Naive thymus-derived CD4-positive, alpha-beta T cell (primary cell): ENCODE measurements at regions not wholly inside any gene's neighbourhood (a gene's known extent, or its start where the extent isn't known, plus 50 kb on each side); places are given as distances from the start of the nearest gene placed in this dataset.

ENCODE experiments used
- ATAC-seq: fragments of 150-1000 bp; cut with Tn5 transposase; 2 replicates; pipeline ENCODE4 v1.10.0; 2021; ENCODE audit warnings: mild to moderate bottlenecking, moderate library complexity
- CTCF ChIA-PET: fragments of 350-600 bp; sonication (Branson Sonifier 250); formaldehyde crosslinking; loops from one replicate; lab custom pipeline; 2021; ENCODE audit warnings: antibody characterized with exemption; lab: Charles Lee
- POLR2A ChIA-PET: fragments of 350-600 bp; sonication (Branson Sonifier 250); formaldehyde crosslinking; loops from one replicate; lab custom pipeline; 2021; ENCODE audit warnings: antibody characterized with exemption, inconsistent platforms; lab: Charles Lee
- DNase-seq, 9 donors: peaks; one replicate each; pipeline versions ENCODE4 v3.0.0 to v3.0.0-alpha.2; 2020 to 2022; ENCODE audit warnings: mixed read lengths in 1 of 9
- H3K27ac ChIP-seq: one replicate; pipeline ENCODE4 v1.7.0; 2013; ENCODE audit warnings: mild to moderate bottlenecking, low read depth, low read length, moderate library complexity
- H3K27me3 ChIP-seq, 2 donors: one replicate each; pipeline ENCODE4 v1.7.0; 2013; ENCODE audit warnings: low read length in 2 of 2, mild to moderate bottlenecking in 2 of 2, moderate library complexity in 2 of 2; ENCODE audit not compliant: control insufficient read depth in 2 of 2, insufficient read depth in 2 of 2
- H3K36me3 ChIP-seq, 3 experiments: 1 replicate in 2 of 3; 2 replicates in 1 of 3; pipeline ENCODE4 v1.7.0; 2013; ENCODE audit warnings: low read length in 3 of 3, mild to moderate bottlenecking in 3 of 3, moderate library complexity in 1 of 3; ENCODE audit not compliant: insufficient read depth in 3 of 3, control insufficient read depth in 2 of 3
- H3K4me1 ChIP-seq, 2 donors: one replicate each; pipeline ENCODE4 v1.7.0; 2013; ENCODE audit warnings: low read length in 2 of 2, mild to moderate bottlenecking in 2 of 2, moderate library complexity in 1 of 2; ENCODE audit not compliant: control insufficient read depth in 2 of 2, insufficient read depth in 2 of 2
- H3K4me3 ChIP-seq: 2 replicates; pipeline ENCODE4 v1.7.0; 2013; ENCODE audit warnings: mild to moderate bottlenecking, low read length
- H3K9me3 ChIP-seq, 3 experiments: 1 replicate in 2 of 3; 2 replicates in 1 of 3; pipeline ENCODE4 v1.7.0; 2013; ENCODE audit warnings: low read length in 3 of 3; ENCODE audit not compliant: control insufficient read depth in 2 of 3
- H3K27ac Mint-ChIP-seq, 9 donors: one replicate each; pipeline ENCODE4 v1.8.0; 2020 to 2022; ENCODE audit warnings: mixed read lengths in 9 of 9, mild to moderate bottlenecking in 8 of 9, moderate library complexity in 5 of 9, inconsistent platforms in 2 of 9
- H3K27me3 Mint-ChIP-seq, 5 donors: one replicate each; pipeline ENCODE4 v1.8.0; 2021 to 2022; ENCODE audit warnings: mixed read lengths in 5 of 5, mild to moderate bottlenecking in 1 of 5
- H3K36me3 Mint-ChIP-seq, 5 donors: one replicate each; pipeline ENCODE4 v1.8.0; 2020 to 2022; ENCODE audit warnings: mixed read lengths in 5 of 5, mild to moderate bottlenecking in 3 of 5, inconsistent platforms in 1 of 5
- H3K4me1 Mint-ChIP-seq, 7 donors: one replicate each; pipeline ENCODE4 v1.8.0; 2020 to 2022; ENCODE audit warnings: mixed read lengths in 7 of 7, mild to moderate bottlenecking in 3 of 7, inconsistent platforms in 1 of 7
- H3K4me3 Mint-ChIP-seq, 10 donors: one replicate each; pipeline ENCODE4 v1.8.0; 2020 to 2022; ENCODE audit warnings: mild to moderate bottlenecking in 10 of 10, mixed read lengths in 10 of 10, moderate library complexity in 6 of 10, inconsistent platforms in 2 of 10
- H3K9me3 Mint-ChIP-seq, 11 donors: one replicate each; pipeline ENCODE4 v1.8.0; 2020 to 2022; ENCODE audit warnings: mixed read lengths in 11 of 11, mild to moderate bottlenecking in 4 of 11, inconsistent platforms in 1 of 11, moderate library complexity in 1 of 11
- intact Hi-C, 2 donors: fragments of 100-400 bp; cut with micrococcal nuclease; formaldehyde crosslinking; loops; one replicate each; pipeline ENCODE4 v1.15.1; 2023

GRCh38 chr5:114054594-114054993 is 307.3 kb upstream of the KCNN2 start:
- Histone ChIP-seq H3K4me1 (no peaks in the 10 kb centered on the region), H3K27me3 (peaks cover 0 to 4% of the 10 kb centered on the region in 2 donors), H3K4me3 (no peak overlapping the region), H3K27ac (no peak overlapping the region), H3K36me3 (no peaks in the 10 kb centered on the region), H3K9me3 (no peaks in the 10 kb centered on the region)
- Mint-ChIP-seq H3K4me3 (no peak overlapping the region), H3K4me1 (no peaks in the 10 kb centered on the region), H3K27me3 (peaks cover 41 to 51% (median 49%) of the 10 kb centered on the region in 5 donors), H3K27ac (no peak overlapping the region), H3K36me3 (peaks cover 0 to 10% (median 0%) of the 10 kb centered on the region in 5 donors), H3K9me3 (peaks cover 0 to 14% (median 8%) of the 10 kb centered on the region in 11 donors)
- DNase-seq (no peak), ATAC-seq (no peak)
- ChIA-PET CTCF (no interaction called here), POLR2A (no interaction called here)
- intact Hi-C loops = no loop called here

- H3K36me3 ChIP-seq = no peaks in the 10 kb centered on the region
- H3K36me3 Mint-ChIP-seq = peaks cover 0 to 10% (median 0%) of the 10 kb centered on the region in 5 donors
- no peak for ATAC-seq
- H3K4me1 ChIP-seq = no peaks in the 10 kb centered on the region
- H3K4me3 ChIP-seq = no peak overlapping the region
- intact Hi-C loops = no loop called here
- peaks cover 0 to 4% of the 10 kb centered on the region in 2 donors for H3K27me3 ChIP-seq
- no peaks in the 10 kb centered on the region for H3K9me3 ChIP-seq
- ChIA-PET POLR2A (no interaction called here), CTCF (no interaction called here)
- H3K4me1 Mint-ChIP-seq = no peaks in the 10 kb centered on the region
- H3K9me3 Mint-ChIP-seq = peaks cover 0 to 14% (median 8%) of the 10 kb centered on the region in 11 donors
- DNase-seq = no peak
- no peak overlapping the region for H3K27ac ChIP-seq
- H3K4me3 Mint-ChIP-seq = no peak overlapping the region
- H3K27ac Mint-ChIP-seq = no peak overlapping the region
- peaks cover 41 to 52% (median 51%) of the 10 kb centered on the region in 5 donors for H3K27me3 Mint-ChIP-seq
Observed at GRCh38 chr5:114055318-114056184, 306.3 kb upstream of the KCNN2 start.

GRCh38 chr5:114056185-114056538 is 305.7 kb upstream of the KCNN2 start:
- Mint-ChIP-seq H3K27ac (no peak overlapping the region), H3K36me3 (peaks cover 0 to 10% (median 0%) of the 10 kb centered on the region in 5 donors), H3K27me3 (peaks cover 41 to 52% (median 51%) of the 10 kb centered on the region in 5 donors), H3K4me3 (no peak overlapping the region), H3K9me3 (peaks cover 0 to 14% (median 8%) of the 10 kb centered on the region in 11 donors), H3K4me1 (no peaks in the 10 kb centered on the region)
- intact Hi-C loops = no loop called here
- H3K27me3 ChIP-seq = peaks cover 0 to 4% of the 10 kb centered on the region in 2 donors
- no peaks in the 10 kb centered on the region for H3K4me1 ChIP-seq
- ATAC-seq (no peak), DNase-seq (no peak)
- H3K9me3 ChIP-seq = no peaks in the 10 kb centered on the region
- no peaks in the 10 kb centered on the region for H3K36me3 ChIP-seq
- H3K27ac ChIP-seq = no peak overlapping the region
- CTCF ChIA-PET = no interaction called here
- POLR2A ChIA-PET = no interaction called here
- no peak overlapping the region for H3K4me3 ChIP-seq

GRCh38 chr5:114060866-114061265 is 301.0 kb upstream of the KCNN2 start:
- no peak overlapping the region for H3K4me3 Mint-ChIP-seq
- no peak overlapping the region for H3K4me3 ChIP-seq
- no peak for ATAC-seq
- POLR2A ChIA-PET = no interaction called here
- CTCF ChIA-PET = no interaction called here
- H3K27ac Mint-ChIP-seq = no peak overlapping the region
- H3K4me1 ChIP-seq = no peaks in the 10 kb centered on the region
- peaks cover 0 to 14% (median 8%) of the 10 kb centered on the region in 11 donors for H3K9me3 Mint-ChIP-seq
- DNase-seq = no peak
- H3K27me3 Mint-ChIP-seq = peaks cover 17 to 33% (median 29%) of the 10 kb centered on the region in 5 donors
- no peaks in the 10 kb centered on the region for H3K27me3 ChIP-seq
- no peaks in the 10 kb centered on the region for H3K36me3 ChIP-seq
- H3K36me3 Mint-ChIP-seq = peaks cover 0 to 10% (median 0%) of the 10 kb centered on the region in 5 donors
- H3K27ac ChIP-seq = no peak overlapping the region
- no peaks in the 10 kb centered on the region for H3K9me3 ChIP-seq
- intact Hi-C loops = no loop called here
- H3K4me1 Mint-ChIP-seq = no peaks in the 10 kb centered on the region

GRCh38 chr5:114062932-114063867 is 298.7 kb upstream of the KCNN2 start:
- no peaks in the 10 kb centered on the region for H3K36me3 ChIP-seq
- H3K27ac ChIP-seq = no peak overlapping the region
- ChIA-PET CTCF (no interaction called here), POLR2A (no interaction called here)
- Mint-ChIP-seq H3K27ac (no peak overlapping the region), H3K4me3 (no peak overlapping the region), H3K36me3 (peaks cover 0 to 4% (median 0%) of the 10 kb centered on the region in 5 donors), H3K9me3 (peaks cover 0 to 11% (median 4%) of the 10 kb centered on the region in 11 donors), H3K4me1 (no peaks in the 10 kb centered on the region), H3K27me3 (peaks cover 3 to 15% (median 13%) of the 10 kb centered on the region in 5 donors)
- no peak overlapping the region for H3K4me3 ChIP-seq
- DNase-seq = no peak
- H3K4me1 ChIP-seq = no peaks in the 10 kb centered on the region
- ATAC-seq = no peak
- H3K9me3 ChIP-seq = no peaks in the 10 kb centered on the region
- intact Hi-C loops = no loop called here
- H3K27me3 ChIP-seq = no peaks in the 10 kb centered on the region

- Histone ChIP-seq H3K4me3 (no peak overlapping the region), H3K9me3 (no peaks in the 10 kb centered on the region), H3K27ac (no peak overlapping the region), H3K4me1 (no peaks in the 10 kb centered on the region), H3K27me3 (no peaks in the 10 kb centered on the region), H3K36me3 (no peaks in the 10 kb centered on the region)
- no peak overlapping the region for H3K27ac Mint-ChIP-seq
- ChIA-PET POLR2A (no interaction called here), CTCF (no interaction called here)
- peaks cover 0 to 6% (median 0%) of the 10 kb centered on the region in 5 donors for H3K27me3 Mint-ChIP-seq
- DNase-seq (no peak), ATAC-seq (no peak)
- H3K36me3 Mint-ChIP-seq = no peaks in the 10 kb centered on the region
- no peaks in the 10 kb centered on the region for H3K4me1 Mint-ChIP-seq
- intact Hi-C loops = no loop called here
- peaks cover 0 to 3% (median 0%) of the 10 kb centered on the region in 11 donors for H3K9me3 Mint-ChIP-seq
- no peak overlapping the region for H3K4me3 Mint-ChIP-seq
Observed at GRCh38 chr5:114065912-114066311, 296.0 kb upstream of the KCNN2 start.
